OCI-LY7 (cell line): ENCODE measurements at regions not wholly inside any gene's neighbourhood (a gene's known extent, or its start where the extent isn't known, plus 50 kb on each side); places are given as distances from the start of the nearest gene placed in this dataset.
"Not testable (repeated sequence)": the region's sequence is repeated elsewhere in the genome, so short reads cannot be mapped to it uniquely, and the experiment has no call there.

Source experiments
- BruUV-seq: library from RNA; stranded (reverse); fragments of 400-500 nt; replicated peaks from 2 replicates; lab custom pipeline; 2021; lab: Mats Ljungman, UMichigan
- CTCF ChIA-PET: fragments of 300-600 bp; sonication (Branson Sonifier 250); formaldehyde crosslinking; loops from one replicate; lab custom pipeline; 2022; ENCODE audit warnings: antibody characterized with exemption; ENCODE audit not compliant: unreplicated experiment; lab: Charles Lee
- POLR2A ChIA-PET: fragments of 300-600 bp; sonication (Branson Sonifier 250); formaldehyde crosslinking; loops from one replicate; lab custom pipeline; 2022; ENCODE audit warnings: antibody characterized with exemption; lab: Charles Lee
- DNase-seq: peaks from one replicate; pipeline ENCODE4 v3.0.0-alpha.2; 2015; ENCODE audit warnings: low spot score
- H2AFZ ChIP-seq: fragments of 200-600 bp; sonication (generic), shearing (Covaris generic); 2 replicates; pipeline ENCODE4 v1.6.1; 2014; ENCODE audit warnings: mild to moderate bottlenecking, antibody characterized with exemption, low read length, moderate library complexity
- H3K27ac ChIP-seq: fragments of 200-600 bp; sonication (generic); 2 replicates; pipeline ENCODE4 v1.5.1; 2014; ENCODE audit warnings: mixed run types, low read depth, mild to moderate bottlenecking, moderate library complexity, low read length, inconsistent platforms; ENCODE audit not compliant: poor library complexity, severe bottlenecking
- H3K36me3 ChIP-seq: fragments of 200-600 bp; sonication (generic); 2 replicates; pipeline ENCODE4 v1.6.1; 2014; ENCODE audit warnings: mild to moderate bottlenecking, antibody characterized with exemption, low read length, moderate library complexity, mixed read lengths; ENCODE audit not compliant: insufficient read depth
- H3K4me1 ChIP-seq: fragments of 200-600 bp; sonication (generic); 2 replicates; pipeline ENCODE4 v1.5.1; 2014; ENCODE audit warnings: mild to moderate bottlenecking, low read length; ENCODE audit not compliant: insufficient read depth, poor library complexity, severe bottlenecking
- H3K4me2 ChIP-seq: fragments of 200-600 bp; sonication (generic); 2 replicates; pipeline ENCODE4 v1.6.1; 2014; ENCODE audit warnings: mild to moderate bottlenecking, low read length
- H3K4me3 ChIP-seq: fragments of 200-600 bp; sonication (generic); 2 replicates; pipeline ENCODE4 v1.5.1; 2014; ENCODE audit warnings: mild to moderate bottlenecking, low read depth, low read length; ENCODE audit not compliant: poor library complexity, severe bottlenecking
- H3K79me2 ChIP-seq: fragments of 200-600 bp; sonication (generic); 2 replicates; pipeline ENCODE4 v1.6.1; 2016; ENCODE audit warnings: low read depth, mild to moderate bottlenecking, low read length, moderate library complexity, mixed read lengths; ENCODE audit not compliant: insufficient read depth
- H3K9me2 ChIP-seq: fragments of 200-600 bp; sonication (generic); 2 replicates; pipeline ENCODE4 v1.6.1; 2016; ENCODE audit warnings: mild to moderate bottlenecking, low read length, mixed read lengths; ENCODE audit not compliant: insufficient read depth
- H3K9me3 ChIP-seq: fragments of 200-600 bp; sonication (generic); 2 replicates; pipeline ENCODE4 v1.6.1; 2014; ENCODE audit warnings: mild to moderate bottlenecking, mixed run types, low read length, mixed read lengths
- H4K20me1 ChIP-seq: fragments of 200-600 bp; sonication (generic); 2 replicates; pipeline ENCODE4 v1.6.1; 2014; ENCODE audit warnings: mild to moderate bottlenecking, antibody characterized with exemption, low read length, moderate library complexity, mixed read lengths; ENCODE audit not compliant: insufficient read depth
- EZH2phosphoT487 ChIP-seq: fragments of 200-600 bp; sonication (generic); IDR thresholded peaks from 2 replicates; pipeline ENCODE4 v1.6.1; 2018; ENCODE audit warnings: low read depth, borderline replicate concordance, mild to moderate bottlenecking, mixed run types, antibody characterized with exemption, low read length, moderate library complexity, mixed read lengths
- intact Hi-C: fragments of 100-400 bp; cut with micrococcal nuclease; formaldehyde crosslinking; loops from one replicate; pipeline ENCODE4 v1.10.0; 2022; ENCODE audit not compliant: unreplicated experiment
- TF ChIP-seq, protein P1 (sequence below): fragments of 200-600 bp; sonication (generic); conservative IDR thresholded peaks from 2 replicates; pipeline ENCODE4 v1.5.1; 2014; ENCODE audit warnings: mild to moderate bottlenecking, antibody characterized with exemption, low read length, moderate library complexity, mixed read lengths

- DNase-seq, result no peak
- H3K4me2 ChIP-seq, result no peak overlapping the region
These were observed 76.7 kb downstream of the FTHL17 start for GRCh38 chrX:30995060-30995700.

DNA sequence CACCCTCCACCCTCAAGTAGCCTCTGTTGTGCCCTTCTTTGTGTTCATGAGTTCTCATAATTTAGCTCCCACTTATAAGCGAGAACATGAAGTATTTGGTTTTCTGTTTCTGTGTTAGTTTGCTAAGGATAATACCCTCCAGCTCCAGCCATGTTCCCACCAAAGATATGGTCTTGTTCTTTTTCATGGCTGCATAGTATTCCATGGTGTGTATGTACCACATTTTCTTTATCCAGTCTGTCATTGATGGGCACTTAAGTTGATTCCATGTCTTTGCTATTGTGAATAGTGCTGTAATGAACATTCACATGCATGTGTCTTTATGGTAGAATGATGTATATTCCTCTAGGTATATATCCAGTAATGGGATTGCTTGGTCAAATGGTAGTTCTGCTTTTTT is 77.8 kb downstream of the FTHL17 start:
- H3K27ac ChIP-seq, H3K9me3 ChIP-seq, H3K36me3 ChIP-seq, H2AFZ ChIP-seq, H3K4me2 ChIP-seq, BruUV-seq, DNase-seq, H4K20me1 ChIP-seq, intact Hi-C loops, H3K4me3 ChIP-seq, H3K9me2 ChIP-seq, H3K4me1 ChIP-seq, CTCF ChIA-PET, H3K79me2 ChIP-seq: not testable (repeated sequence)
- POLR2A ChIA-PET, result interaction anchor here (0.5 to 1.1 kb wide), 3 partner anchors 236 to 293 kb away, joined by 3 to 7 read pairs (median 3); no protein-coding TSS in a partner anchor

More at GRCh38 chrX:30995060-30995700, 76.7 kb downstream of the FTHL17 start:
- CTCF ChIA-PET, result no interaction called here
- intact Hi-C loops, result no loop called here
- Histone ChIP-seq H3K9me2 (no peaks in the 10 kb centered on the region), H3K36me3 (no peaks in the 10 kb centered on the region), H2AFZ (no peak overlapping the region), H3K79me2 (no peaks in the 10 kb centered on the region), H3K4me3 (no peak overlapping the region), H3K4me1 (no peaks in the 10 kb centered on the region), H4K20me1 (no peaks in the 10 kb centered on the region), H3K9me3 (no peaks in the 10 kb centered on the region), H3K27ac (no peak overlapping the region)
- BruUV-seq, result no TSS peak
- POLR2A ChIA-PET, result interaction anchor here (1.1 kb wide), 1 partner anchor 244 kb away, joined by 7 read pairs; no protein-coding TSS in a partner anchor
- TF ChIP-seq, protein P1, sequence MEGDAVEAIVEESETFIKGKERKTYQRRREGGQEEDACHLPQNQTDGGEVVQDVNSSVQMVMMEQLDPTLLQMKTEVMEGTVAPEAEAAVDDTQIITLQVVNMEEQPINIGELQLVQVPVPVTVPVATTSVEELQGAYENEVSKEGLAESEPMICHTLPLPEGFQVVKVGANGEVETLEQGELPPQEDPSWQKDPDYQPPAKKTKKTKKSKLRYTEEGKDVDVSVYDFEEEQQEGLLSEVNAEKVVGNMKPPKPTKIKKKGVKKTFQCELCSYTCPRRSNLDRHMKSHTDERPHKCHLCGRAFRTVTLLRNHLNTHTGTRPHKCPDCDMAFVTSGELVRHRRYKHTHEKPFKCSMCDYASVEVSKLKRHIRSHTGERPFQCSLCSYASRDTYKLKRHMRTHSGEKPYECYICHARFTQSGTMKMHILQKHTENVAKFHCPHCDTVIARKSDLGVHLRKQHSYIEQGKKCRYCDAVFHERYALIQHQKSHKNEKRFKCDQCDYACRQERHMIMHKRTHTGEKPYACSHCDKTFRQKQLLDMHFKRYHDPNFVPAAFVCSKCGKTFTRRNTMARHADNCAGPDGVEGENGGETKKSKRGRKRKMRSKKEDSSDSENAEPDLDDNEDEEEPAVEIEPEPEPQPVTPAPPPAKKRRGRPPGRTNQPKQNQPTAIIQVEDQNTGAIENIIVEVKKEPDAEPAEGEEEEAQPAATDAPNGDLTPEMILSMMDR, result no peak
- no peak for TF ChIP-seq EZH2phosphoT487

DNA sequence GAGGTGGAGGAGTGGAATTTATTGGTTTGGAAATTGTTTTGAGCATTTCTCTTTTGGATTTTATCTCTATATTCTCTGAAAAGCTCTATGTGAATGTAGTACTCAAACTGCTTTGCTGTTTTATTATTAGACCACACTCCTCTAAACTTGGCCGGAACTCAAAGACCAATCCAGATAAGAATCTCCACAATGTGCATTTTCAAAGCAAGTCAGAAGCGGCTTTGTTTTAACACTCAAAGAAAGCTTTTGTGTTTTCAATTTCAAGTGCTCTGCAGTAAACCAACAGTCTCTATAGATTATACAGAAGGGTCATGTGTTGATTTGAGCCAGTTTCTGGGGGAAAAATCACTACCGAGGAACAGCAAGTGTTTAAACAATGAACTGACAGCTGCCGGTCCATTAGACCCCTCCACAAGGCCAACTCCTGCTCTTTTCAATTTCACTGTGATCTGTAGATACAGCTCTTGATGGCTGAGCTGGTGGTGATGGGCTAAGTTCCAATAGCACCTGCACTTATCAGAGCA is 79.4 kb downstream of the FTHL17 start:
- no peak for TF ChIP-seq EZH2phosphoT487
- TF ChIP-seq, protein P1, result no peak
- Histone ChIP-seq H3K9me3 (no peaks in the 10 kb centered on the region), H3K4me1 (no peaks in the 10 kb centered on the region), H3K9me2 (no peaks in the 10 kb centered on the region), H3K4me3 (no peak overlapping the region), H3K36me3 (no peaks in the 10 kb centered on the region), H4K20me1 (no peaks in the 10 kb centered on the region), H3K79me2 (no peaks in the 10 kb centered on the region), H3K4me2 (no peak overlapping the region), H3K27ac (no peak overlapping the region), H2AFZ (no peak overlapping the region)
- no peak for DNase-seq
- ChIA-PET CTCF (no interaction called here), POLR2A (no interaction called here)
- intact Hi-C loops, result no loop called here
- no TSS peak for BruUV-seq
